Effector memory CD4-positive, alpha-beta T cell (primary cell): ENCODE measurements at regions not wholly inside any gene's neighbourhood (a gene's known extent, or its start where the extent isn't known, plus 50 kb on each side); places are given as distances from the start of the nearest gene placed in this dataset.

Experiments used
- DNase-seq, 3 donors: peaks; one replicate each; pipeline ENCODE4 v3.0.0-alpha.2; 2020
- H3K27ac ChIP-seq: 2 replicates; pipeline ENCODE4 v1.7.0; 2013; ENCODE audit warnings: mild to moderate bottlenecking, low read length, moderate library complexity; ENCODE audit not compliant: insufficient read depth, poor library complexity, severe bottlenecking
- H3K27me3 ChIP-seq: replicated peaks from 2 replicates; pipeline ENCODE4 v1.7.0; 2013; ENCODE audit warnings: mild to moderate bottlenecking, low read length; ENCODE audit not compliant: insufficient read depth, control insufficient read depth, poor library complexity, severe bottlenecking
- H3K36me3 ChIP-seq: 2 replicates; pipeline ENCODE4 v1.7.0; 2013; ENCODE audit warnings: mild to moderate bottlenecking, low read length, moderate library complexity; ENCODE audit not compliant: control insufficient read depth, insufficient read depth
- H3K4me1 ChIP-seq: 2 replicates; pipeline ENCODE4 v1.7.0; 2013; ENCODE audit warnings: low read length, mild to moderate bottlenecking; ENCODE audit not compliant: control insufficient read depth, insufficient read depth, poor library complexity, severe bottlenecking
- H3K4me3 ChIP-seq: 2 replicates; pipeline ENCODE4 v1.7.0; 2013; ENCODE audit warnings: low read length, low read depth, mild to moderate bottlenecking; ENCODE audit not compliant: insufficient read depth, poor library complexity, severe bottlenecking
- H3K9me3 ChIP-seq: 2 replicates; pipeline ENCODE4 v1.7.0; 2013; ENCODE audit warnings: mild to moderate bottlenecking, low read length, moderate library complexity; ENCODE audit not compliant: control insufficient read depth

GRCh38 chr2:81901017-81901416, 1596.5 kb upstream of the LRRTM1 start:
- Histone ChIP-seq H3K27me3 (no peaks in the 10 kb centered on the region), H3K9me3 (no peaks in the 10 kb centered on the region), H3K27ac (no peak overlapping the region), H3K4me1 (no peaks in the 10 kb centered on the region), H3K4me3 (no peak overlapping the region), H3K36me3 (no peaks in the 10 kb centered on the region)
- no peak for DNase-seq

GRCh38 chr2:81895620-81896250, 1591.2 kb upstream of the LRRTM1 start:
- no peaks in the 10 kb centered on the region for H3K9me3 ChIP-seq
- no peak overlapping the region for H3K27ac ChIP-seq
- DNase-seq, result no peak

GRCh38 chr2:81894451-81894990, 1590.0 kb upstream of the LRRTM1 start:
- Histone ChIP-seq H3K4me1 (no peaks in the 10 kb centered on the region), H3K27ac (no peak overlapping the region), H3K36me3 (no peaks in the 10 kb centered on the region), H3K9me3 (no peaks in the 10 kb centered on the region), H3K4me3 (no peak overlapping the region), H3K27me3 (no peaks in the 10 kb centered on the region)
- no peak for DNase-seq

More at GRCh38 chr2:81895620-81896250, 1591.2 kb upstream of the LRRTM1 start:
- Histone ChIP-seq H3K4me3 (no peak overlapping the region), H3K27me3 (no peaks in the 10 kb centered on the region), H3K4me1 (no peaks in the 10 kb centered on the region), H3K36me3 (no peaks in the 10 kb centered on the region)

GRCh38 chr2:81876624-81877023, 1572.1 kb upstream of the LRRTM1 start:
- Histone ChIP-seq H3K36me3 (no peaks in the 10 kb centered on the region), H3K27me3 (no peaks in the 10 kb centered on the region), H3K4me3 (no peak overlapping the region), H3K9me3 (no peaks in the 10 kb centered on the region), H3K4me1 (no peaks in the 10 kb centered on the region), H3K27ac (no peak overlapping the region)
- DNase-seq, result no peak

- Histone ChIP-seq H3K4me3 (no peak overlapping the region), H3K4me1 (no peaks in the 10 kb centered on the region), H3K27ac (no peak overlapping the region), H3K36me3 (no peaks in the 10 kb centered on the region), H3K9me3 (no peaks in the 10 kb centered on the region), H3K27me3 (no peaks in the 10 kb centered on the region)
- no peak for DNase-seq
Observed at GRCh38 chr2:81872006-81872405, 1567.5 kb upstream of the LRRTM1 start.

- Histone ChIP-seq H3K36me3 (no peaks in the 10 kb centered on the region), H3K9me3 (no peaks in the 10 kb centered on the region), H3K4me3 (no peak overlapping the region), H3K27ac (no peak overlapping the region), H3K4me1 (no peaks in the 10 kb centered on the region), H3K27me3 (no peaks in the 10 kb centered on the region)
- no peak for DNase-seq
Observed at GRCh38 chr2:81870119-81870518, 1565.6 kb upstream of the LRRTM1 start.

GRCh38 chr2:81858998-81859397, 1554.4 kb upstream of the LRRTM1 start:
- Histone ChIP-seq H3K36me3 (no peaks in the 10 kb centered on the region), H3K4me1 (no peaks in the 10 kb centered on the region), H3K27me3 (no peaks in the 10 kb centered on the region), H3K27ac (no peak overlapping the region), H3K9me3 (no peaks in the 10 kb centered on the region), H3K4me3 (no peak overlapping the region)
- no peak for DNase-seq

GRCh38 chr2:81853341-81853740, 1548.8 kb upstream of the LRRTM1 start:
- no peaks in the 10 kb centered on the region for H3K9me3 ChIP-seq
- no peaks in the 10 kb centered on the region for H3K36me3 ChIP-seq
- no peaks in the 10 kb centered on the region for H3K27me3 ChIP-seq
- DNase-seq, result no peak
- H3K4me3 ChIP-seq, result no peak overlapping the region
- H3K4me1 ChIP-seq, result no peaks in the 10 kb centered on the region
- no peak overlapping the region for H3K27ac ChIP-seq

- Histone ChIP-seq H3K27ac (no peak overlapping the region), H3K4me1 (no peaks in the 10 kb centered on the region), H3K4me3 (no peak overlapping the region), H3K36me3 (no peaks in the 10 kb centered on the region), H3K9me3 (no peaks in the 10 kb centered on the region), H3K27me3 (no peaks in the 10 kb centered on the region)
- no peak for DNase-seq
Observed at GRCh38 chr2:81852651-81853050, 1548.1 kb upstream of the LRRTM1 start.

- H3K27ac ChIP-seq, result no peak overlapping the region
Observed at GRCh38 chr2:81839780-81840179, 1535.2 kb upstream of the LRRTM1 start.

More at GRCh38 chr2:81839780-81840179, 1535.2 kb upstream of the LRRTM1 start:
- no peak for DNase-seq
- H3K36me3 ChIP-seq, result no peaks in the 10 kb centered on the region
- H3K27me3 ChIP-seq, result no peaks in the 10 kb centered on the region
- H3K4me1 ChIP-seq, result no peaks in the 10 kb centered on the region
- H3K9me3 ChIP-seq, result no peaks in the 10 kb centered on the region
- H3K4me3 ChIP-seq, result no peak overlapping the region
